ENCODE measurements at regions not wholly inside any gene's neighbourhood (a gene's known extent, or its start where the extent isn't known, plus 50 kb on each side); places are given as distances from the start of the nearest gene placed in this dataset.

GRCh38 chr15:38696790-38697495, 132.3 kb upstream of the RASGRP1 start:
- no peak for DNase-seq

GRCh38 chr15:38698254-38698653, 133.6 kb upstream of the RASGRP1 start:
- no peak for DNase-seq

DNA sequence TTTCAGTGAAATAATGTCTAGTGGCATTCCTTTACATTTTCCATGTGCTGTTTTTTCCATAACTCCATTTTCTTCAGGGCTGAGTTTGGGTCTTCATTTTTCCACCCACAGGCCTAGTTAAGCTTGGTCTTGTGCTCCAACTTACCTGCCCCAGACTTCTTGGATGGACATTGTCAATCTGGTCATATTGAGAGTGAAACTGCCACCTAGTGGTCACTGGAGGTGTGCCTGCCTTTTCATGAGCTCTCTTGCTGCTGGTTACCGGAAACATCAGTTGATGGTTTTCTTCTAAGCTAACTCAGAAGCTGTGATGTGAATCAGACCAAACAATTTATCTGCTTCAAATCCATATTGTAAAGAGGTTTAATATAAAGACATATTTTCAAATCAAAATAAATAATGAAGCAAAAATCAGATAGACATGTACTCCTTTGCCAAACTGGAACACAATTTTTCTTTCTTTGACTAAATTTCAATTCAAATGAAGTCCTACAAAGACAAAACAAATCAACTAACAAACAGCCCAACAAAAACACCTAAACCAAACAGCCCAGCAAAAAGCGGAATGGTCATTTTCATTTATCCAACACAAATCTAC, 135.1 kb upstream of the RASGRP1 start:
- no peak for DNase-seq

- DNase-seq: no peak
These were observed 136.5 kb upstream of the RASGRP1 start for GRCh38 chr15:38701149-38701548.

GRCh38 chr15:38702178-38702912, 137.7 kb upstream of the RASGRP1 start:
- no peak for DNase-seq

- DNase-seq: no peak
These were observed 141.0 kb upstream of the RASGRP1 start for GRCh38 chr15:38705436-38706219.

GRCh38 chr15:38706956-38707355, 142.3 kb upstream of the RASGRP1 start:
- no peak for DNase-seq

GRCh38 chr15:38707802-38708671, 143.4 kb upstream of the RASGRP1 start:
- no peak for DNase-seq

DNA sequence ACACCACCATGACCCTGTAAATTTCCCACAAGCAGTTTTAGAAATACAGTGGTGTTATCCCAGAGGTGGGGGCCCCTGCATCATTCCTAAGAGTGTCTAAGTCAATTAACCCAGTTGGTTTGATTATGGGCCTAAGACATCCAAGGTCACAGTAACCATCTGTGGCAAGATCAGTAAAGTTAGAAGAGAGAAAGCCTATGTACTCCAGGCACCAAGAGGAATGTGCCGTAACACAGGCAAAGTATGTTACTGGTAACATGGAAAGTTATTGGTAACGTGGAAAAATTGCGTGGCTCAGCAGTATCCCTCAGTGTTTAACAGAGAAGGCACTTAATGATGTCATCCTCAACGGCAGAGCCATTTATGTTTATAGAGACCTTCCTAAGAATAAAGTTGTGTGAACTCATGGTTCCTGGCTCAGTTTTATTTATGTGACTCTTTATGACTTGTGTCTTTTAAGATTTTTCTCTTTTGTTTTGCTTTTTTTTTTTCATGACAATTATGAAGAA, 144.1 kb upstream of the RASGRP1 start:
- no peak for DNase-seq

- DNase-seq: no peak
These were observed 144.6 kb upstream of the RASGRP1 start for GRCh38 chr15:38709196-38709595.

GRCh38 chr15:38714309-38715072, 149.9 kb upstream of the RASGRP1 start:
- DNase-seq: no peak

DNA sequence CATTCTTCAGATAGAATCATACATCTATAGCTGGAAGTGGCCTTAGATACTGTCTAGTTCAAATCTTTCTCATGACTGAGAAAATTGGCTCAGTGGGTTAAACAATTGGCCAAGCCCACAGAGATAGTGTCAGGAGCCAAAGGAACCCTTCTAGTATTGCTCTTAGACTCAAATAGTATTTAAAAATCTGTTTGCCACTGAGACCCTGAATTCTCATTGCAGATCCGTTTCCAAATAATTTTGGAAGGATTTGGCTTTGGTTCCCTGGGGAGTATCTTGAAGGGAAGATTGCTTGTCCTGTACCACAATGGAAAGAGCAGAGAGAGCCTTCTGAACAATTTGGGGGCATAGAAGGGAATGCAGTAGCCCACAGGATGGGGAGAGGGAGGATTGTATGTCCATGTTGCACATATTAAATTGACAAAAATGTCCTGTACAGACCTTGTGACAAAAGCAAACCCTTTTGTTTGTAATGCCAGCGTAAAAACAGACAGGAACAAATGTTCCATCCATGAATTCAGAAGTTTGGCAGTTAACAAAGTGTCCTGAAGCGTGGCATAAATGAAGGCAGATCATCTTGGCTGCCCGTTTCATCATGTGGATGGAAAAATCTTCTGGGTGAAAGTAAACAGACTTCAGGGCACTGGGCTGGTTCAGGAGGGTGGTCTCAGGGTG, 156.4 kb upstream of the RASGRP1 start:
- no peak for DNase-seq

GRCh38 chr15:38721568-38721945, 156.9 kb upstream of the RASGRP1 start:
- DNase-seq: no peak

DNA sequence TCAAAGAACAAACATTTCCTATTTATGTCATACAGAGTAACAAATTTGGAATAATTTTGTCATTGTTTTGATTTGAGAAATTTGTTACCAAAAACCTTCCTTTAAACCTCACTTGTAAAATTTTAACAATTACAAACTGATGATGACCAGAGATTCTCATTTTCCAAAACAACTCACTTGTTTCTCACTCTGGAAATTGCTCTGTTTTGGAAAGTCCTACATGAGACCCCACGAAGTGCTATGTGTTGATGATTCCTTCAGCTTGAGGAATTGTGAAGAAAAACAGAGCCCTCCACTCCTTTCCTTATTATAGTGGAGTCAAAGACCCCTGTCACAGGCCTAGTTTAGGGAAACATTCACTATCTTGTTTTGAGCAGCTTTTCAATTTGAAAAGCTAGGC, 157.6 kb upstream of the RASGRP1 start:
- DNase-seq: no peak

DNA sequence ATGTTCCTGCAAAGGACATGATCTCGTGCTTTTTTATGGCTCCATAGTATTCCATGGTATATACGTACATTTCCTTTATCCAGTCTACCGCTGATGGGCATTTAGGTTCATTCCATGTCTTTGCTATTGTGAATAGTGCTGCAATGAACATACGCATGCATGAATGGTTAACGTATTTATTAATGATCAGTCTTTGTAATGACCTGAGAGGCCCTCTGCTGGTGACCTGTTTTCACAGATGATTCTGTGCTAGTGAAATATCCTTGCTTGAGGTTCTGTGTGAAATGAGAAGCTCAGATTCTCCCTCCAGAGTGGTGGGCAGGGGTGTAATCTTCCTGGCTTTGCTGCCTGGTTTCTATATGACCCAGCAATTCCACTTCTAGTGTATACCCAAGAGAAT, 160.2 kb upstream of the RASGRP1 start:
- DNase-seq: no peak

- no peak for DNase-seq
These were observed 161.6 kb upstream of the RASGRP1 start for GRCh38 chr15:38726187-38726586.

DNA sequence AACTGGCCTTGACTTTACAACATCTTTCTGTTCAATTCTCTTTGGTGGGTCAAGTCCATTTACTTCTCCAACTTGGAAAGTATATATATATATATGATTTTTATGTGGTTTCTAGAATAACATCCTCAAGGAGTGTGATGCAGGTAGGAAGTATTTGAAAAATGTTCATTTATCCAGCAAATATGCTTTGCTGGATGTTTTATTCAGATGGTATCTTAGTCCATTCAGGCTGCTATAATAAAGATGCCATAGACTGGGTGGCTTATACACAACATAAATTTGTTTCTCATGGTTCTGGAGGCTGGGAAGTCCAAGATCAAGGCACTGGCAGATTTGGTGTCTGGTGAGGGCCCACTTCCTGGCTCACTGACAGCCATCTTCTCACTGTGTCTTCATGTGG, 168.7 kb upstream of the RASGRP1 start:
- DNase-seq: no peak

DNA sequence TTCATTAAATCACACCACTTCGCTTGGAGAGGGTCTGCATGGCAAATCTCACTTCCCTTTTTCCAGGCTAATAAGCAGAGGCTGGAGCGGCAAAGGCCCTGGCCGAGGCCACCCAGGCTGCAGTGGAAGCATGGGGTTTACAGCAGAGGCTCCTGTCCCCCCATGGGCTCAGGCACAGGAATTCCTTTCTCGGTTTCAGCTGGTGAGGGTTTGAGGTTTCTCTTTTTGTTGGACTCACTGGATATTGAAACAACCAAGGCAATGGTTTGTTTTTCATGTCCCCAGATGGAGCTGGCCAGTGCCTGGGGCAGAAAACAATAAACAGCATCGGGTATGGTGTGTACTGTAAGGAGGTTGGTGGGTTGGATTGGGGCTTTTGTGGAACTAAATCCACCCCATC, 175.6 kb upstream of the RASGRP1 start:
- DNase-seq: no peak

- DNase-seq: no peak
These were observed 178.5 kb upstream of the RASGRP1 start for GRCh38 chr15:38743147-38743546.

DNA sequence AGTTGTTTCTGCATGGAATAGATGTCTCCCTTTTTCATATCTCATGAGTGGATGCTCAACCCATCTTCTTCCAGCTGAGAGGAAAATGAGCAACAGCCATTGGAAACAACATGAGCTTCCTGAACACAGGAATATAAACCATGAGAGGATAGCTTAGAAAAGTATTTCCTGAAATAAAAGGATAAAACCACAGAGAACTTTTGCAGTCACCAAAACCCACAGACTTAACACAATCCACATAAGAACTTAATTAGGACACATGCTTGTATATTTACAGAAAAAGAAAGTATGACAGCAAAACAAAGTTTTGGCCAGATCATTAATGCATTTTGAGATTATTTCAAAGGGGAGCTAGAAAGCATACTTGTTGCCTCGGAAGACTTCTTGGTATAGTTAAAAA, 180.5 kb upstream of the RASGRP1 start:
- DNase-seq: no peak

GRCh38 chr15:38745626-38746025, 181.0 kb upstream of the RASGRP1 start:
- DNase-seq: no peak

Measured in NCI-H1417 treated with DMSO at 0.1 percent for 48 hours (cell line).